ENCODE measurements at regions not wholly inside any gene's neighbourhood (a gene's known extent, or its start where the extent isn't known, plus 50 kb on each side); places are given as distances from the start of the nearest gene placed in this dataset.

GRCh38 chr1:29960156-29960755 lies 723.9 kb downstream of the PTPRU start:
- TF ChIP-seq MAX (IDR thresholded peaks at IDR 0.05; ENCODE audit: low read depth, low read length) (no peak), MYC (IDR thresholded peaks at IDR 0.05; ENCODE audit: low read depth, low read length) (no peak), POLR2A (IDR thresholded peaks at IDR 0.05; ENCODE audit: extremely low read depth, insufficient read length) (no peak), CTCF (IDR thresholded peaks at IDR 0.05; ENCODE audit: low read depth, low read length) (no peak)
- no peak for DNase-seq (ENCODE audit: low read depth)

GRCh38 chr1:29959356-29959755 lies 723.0 kb downstream of the PTPRU start:
- TF ChIP-seq POLR2A (IDR thresholded peaks at IDR 0.05; ENCODE audit: extremely low read depth, insufficient read length) (no peak), CTCF (IDR thresholded peaks at IDR 0.05; ENCODE audit: low read depth, low read length) (no peak), MAX (IDR thresholded peaks at IDR 0.05; ENCODE audit: low read depth, low read length) (no peak), MYC (IDR thresholded peaks at IDR 0.05; ENCODE audit: low read depth, low read length) (no peak)
- no peak overlapping the region for H3K4me3 ChIP-seq (ENCODE audit: low read depth, low read length)
- DNase-seq (ENCODE audit: low read depth), result no peak

More at GRCh38 chr1:29960156-29960755, 723.9 kb downstream of the PTPRU start:
- H3K4me3 ChIP-seq (ENCODE audit: low read depth, low read length), result no peak overlapping the region

- DNase-seq (ENCODE audit: low read depth), result no peak
- no peak overlapping the region for H3K4me3 ChIP-seq (ENCODE audit: low read depth, low read length)
- TF ChIP-seq MYC (IDR thresholded peaks at IDR 0.05; ENCODE audit: low read depth, low read length) (no peak), POLR2A (IDR thresholded peaks at IDR 0.05; ENCODE audit: extremely low read depth, insufficient read length) (no peak), MAX (IDR thresholded peaks at IDR 0.05; ENCODE audit: low read depth, low read length) (no peak), CTCF (IDR thresholded peaks at IDR 0.05; ENCODE audit: low read depth, low read length) (no peak)
Measured at GRCh38 chr1:29958271-29958670, 721.9 kb downstream of the PTPRU start.

GRCh38 chr1:29956349-29957030 lies 720.2 kb downstream of the PTPRU start:
- no peak overlapping the region for H3K4me3 ChIP-seq (ENCODE audit: low read depth, low read length)
- no peak for DNase-seq (ENCODE audit: low read depth)
- no peak for TF ChIP-seq MAX (IDR thresholded peaks at IDR 0.05; ENCODE audit: low read depth, low read length)
- no peak for TF ChIP-seq CTCF (IDR thresholded peaks at IDR 0.05; ENCODE audit: low read depth, low read length)
- no peak for TF ChIP-seq POLR2A (IDR thresholded peaks at IDR 0.05; ENCODE audit: extremely low read depth, insufficient read length)
- no peak for TF ChIP-seq MYC (IDR thresholded peaks at IDR 0.05; ENCODE audit: low read depth, low read length)

GRCh38 chr1:29954591-29954990 lies 718.3 kb downstream of the PTPRU start:
- DNase-seq (ENCODE audit: low read depth), result no peak
- no peak overlapping the region for H3K4me3 ChIP-seq (ENCODE audit: low read depth, low read length)
- TF ChIP-seq MYC (IDR thresholded peaks at IDR 0.05; ENCODE audit: low read depth, low read length), result no peak
- TF ChIP-seq MAX (IDR thresholded peaks at IDR 0.05; ENCODE audit: low read depth, low read length), result no peak
- no peak for TF ChIP-seq CTCF (IDR thresholded peaks at IDR 0.05; ENCODE audit: low read depth, low read length)
- TF ChIP-seq POLR2A (IDR thresholded peaks at IDR 0.05; ENCODE audit: extremely low read depth, insufficient read length), result no peak

Measured in NB4 (cell line).